ENCODE measurements at regions not wholly inside any gene's neighbourhood (a gene's known extent, or its start where the extent isn't known, plus 50 kb on each side); places are given as distances from the start of the nearest gene placed in this dataset.

- no peak for TF ChIP-seq STAT6 (CRISPR knock-in tag; conservative IDR thresholded peaks at IDR 0.05; ENCODE audit: low read depth)
- no peak for TF ChIP-seq NR1H2 (CRISPR knock-in tag; IDR thresholded peaks at IDR 0.05)
- no peak for TF ChIP-seq ETV6 (CRISPR knock-in tag; IDR thresholded peaks at IDR 0.05)
- TF ChIP-seq CTCF (IDR thresholded peaks at IDR 0.05): no peak
- TF ChIP-seq ZNF425 (CRISPR knock-in tag; conservative IDR thresholded peaks at IDR 0.05): no peak
- no peak for TF ChIP-seq ZMAT4 (CRISPR knock-in tag; IDR thresholded peaks at IDR 0.05)
- TF ChIP-seq FOXP4 (CRISPR knock-in tag; IDR thresholded peaks at IDR 0.05): no peak
- no peak for TF ChIP-seq ZBTB21 (CRISPR knock-in tag; IDR thresholded peaks at IDR 0.05; ENCODE audit: borderline replicate concordance)
- no peak for TF ChIP-seq AR (CRISPR knock-in tag; IDR thresholded peaks at IDR 0.05)
- TF ChIP-seq ZNF317 (CRISPR knock-in tag; IDR thresholded peaks at IDR 0.05; ENCODE audit: borderline replicate concordance, low read depth): no peak
- no peak for TF ChIP-seq ARID4B (CRISPR knock-in tag; IDR thresholded peaks at IDR 0.05; ENCODE audit: borderline replicate concordance)
- no peak for TF ChIP-seq FOXJ3 (CRISPR knock-in tag; IDR thresholded peaks at IDR 0.05; ENCODE audit: borderline replicate concordance)
- no peak for TF ChIP-seq ZNF416 (CRISPR knock-in tag; IDR thresholded peaks at IDR 0.05)
Measured at GRCh38 chr3:176037636-176038035, 1159.6 kb downstream of the TBL1XR1 start (continued).

All from WTC11 (cell line).